Eye (tissue), 1 donor: ENCODE measurements at regions not wholly inside any gene's neighbourhood (a gene's known extent, or its start where the extent isn't known, plus 50 kb on each side); places are given as distances from the start of the nearest gene placed in this dataset.
A peak's percentile ranks its signal among the peaks of the same experiment; 100 is the strongest.

ENCODE experiments used
- DNase-seq: peaks from one replicate; pipeline ENCODE4 v3.0.0-alpha.2; 2015

DNA sequence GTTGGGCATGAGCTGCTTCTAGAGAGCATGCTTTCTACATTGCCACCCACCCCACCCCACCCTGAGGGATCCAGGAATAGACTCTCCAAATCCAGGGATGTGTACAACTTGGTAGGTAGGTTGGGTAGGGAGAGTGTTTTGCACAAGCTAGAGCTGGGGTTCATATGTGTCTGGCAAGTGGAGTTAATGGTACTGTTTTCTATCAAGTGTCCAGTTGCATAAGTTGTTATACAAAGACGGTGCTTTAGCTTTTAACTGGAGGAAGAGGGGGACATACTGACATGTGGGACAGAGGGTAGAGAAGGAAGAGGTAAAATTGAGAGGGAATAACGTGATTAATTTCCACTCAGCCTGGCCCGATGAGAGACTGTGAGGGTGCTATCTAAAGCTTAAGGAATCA lies 51.0 kb upstream of the TNC start:
- DNase-seq = no peak

DNA sequence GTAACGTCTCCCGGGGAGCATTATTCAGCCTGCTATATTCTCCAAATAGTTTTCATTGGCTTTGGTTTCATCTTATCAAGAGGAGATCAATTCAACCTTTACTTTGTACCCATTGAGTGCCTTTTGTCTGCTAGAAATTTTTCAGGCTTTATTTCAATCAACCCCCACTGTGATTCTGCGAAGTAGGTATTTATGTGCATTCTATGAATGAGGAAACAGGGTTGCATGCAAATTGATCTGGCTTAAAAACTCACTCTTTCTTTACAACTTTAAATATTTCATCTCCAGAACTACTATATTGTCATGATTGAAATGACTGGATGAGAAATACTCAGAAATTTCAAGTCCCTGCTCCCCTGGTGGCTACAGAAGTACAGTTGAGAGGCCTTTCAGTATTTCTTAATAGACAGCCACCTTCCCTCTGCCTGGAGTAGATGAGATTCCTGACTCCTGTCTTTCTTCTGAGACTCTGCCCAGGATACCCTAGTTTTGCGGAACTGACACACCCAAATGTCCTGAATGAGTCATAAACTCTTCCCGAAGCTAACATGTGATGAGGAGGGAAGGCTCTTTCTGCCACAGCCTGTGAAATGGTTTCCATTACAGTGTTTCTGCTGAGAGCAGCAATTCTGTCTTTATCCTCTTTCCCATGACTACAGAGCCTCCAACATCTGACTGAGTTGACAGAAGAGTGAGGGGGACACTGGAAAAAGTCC lies 52.6 kb upstream of the TNC start:
- no peak for DNase-seq

DNA sequence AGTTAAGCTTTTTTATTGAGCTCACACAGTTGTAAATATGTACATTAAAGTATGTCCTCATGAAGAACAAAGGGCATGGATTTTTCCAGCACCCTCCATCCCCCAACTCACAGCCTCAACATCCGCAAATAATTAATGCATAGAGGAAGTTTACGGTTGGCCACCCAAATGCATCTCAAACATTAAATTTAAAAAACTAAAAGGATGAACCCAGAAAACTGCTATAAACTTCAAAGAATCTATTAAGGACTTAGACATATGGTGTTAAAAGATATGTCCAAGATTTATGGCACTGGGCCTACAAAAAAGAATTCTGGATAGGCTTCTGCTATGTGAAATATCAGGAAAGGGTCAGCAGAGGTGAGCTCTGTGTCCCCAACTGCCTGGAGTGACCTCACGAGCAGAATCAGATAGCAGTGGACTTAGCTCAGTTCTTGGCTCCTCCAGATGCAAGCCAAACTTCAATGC lies 54.0 kb upstream of the TNC start:
- DNase-seq = no peak

DNA sequence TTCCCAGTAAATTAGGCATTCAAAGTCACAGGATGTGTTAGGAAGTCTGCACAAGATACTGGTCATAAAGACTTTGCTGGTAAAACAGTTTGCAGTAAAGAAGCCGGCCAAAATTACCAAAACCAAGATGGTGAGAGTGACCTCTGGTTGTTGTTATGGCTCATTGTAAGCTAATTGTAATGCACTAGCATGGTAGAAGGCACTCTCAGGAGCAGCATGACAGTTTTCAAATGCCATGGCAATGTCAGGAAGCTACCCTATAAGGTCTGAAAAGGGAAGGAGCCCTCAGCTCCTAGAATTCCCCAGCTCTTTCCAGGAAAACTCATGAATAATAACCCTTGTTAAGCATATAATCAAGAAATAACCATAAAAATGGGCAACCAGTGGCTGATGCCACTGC lies 64.3 kb upstream of the TNC start:
- no peak for DNase-seq

DNA sequence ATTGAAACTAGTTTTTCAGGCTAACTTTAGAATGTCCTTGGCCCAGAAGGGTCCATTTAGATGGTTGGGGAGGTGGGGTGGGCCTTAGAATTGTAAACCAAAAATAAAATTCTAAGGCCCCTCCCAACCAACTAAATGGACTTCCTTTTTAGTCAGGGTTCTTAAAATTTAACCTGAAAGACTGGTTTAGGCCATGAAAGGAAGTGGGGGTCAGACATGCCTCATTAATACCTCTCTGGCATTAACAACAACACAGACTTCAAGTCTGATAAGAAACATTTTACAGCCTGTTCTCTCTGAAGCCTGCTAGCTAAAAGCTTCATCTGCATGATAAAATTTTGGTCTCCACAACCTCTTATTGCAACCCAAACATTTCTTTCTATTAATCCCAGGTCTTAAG lies 65.5 kb upstream of the TNC start:
- no peak for DNase-seq

DNA sequence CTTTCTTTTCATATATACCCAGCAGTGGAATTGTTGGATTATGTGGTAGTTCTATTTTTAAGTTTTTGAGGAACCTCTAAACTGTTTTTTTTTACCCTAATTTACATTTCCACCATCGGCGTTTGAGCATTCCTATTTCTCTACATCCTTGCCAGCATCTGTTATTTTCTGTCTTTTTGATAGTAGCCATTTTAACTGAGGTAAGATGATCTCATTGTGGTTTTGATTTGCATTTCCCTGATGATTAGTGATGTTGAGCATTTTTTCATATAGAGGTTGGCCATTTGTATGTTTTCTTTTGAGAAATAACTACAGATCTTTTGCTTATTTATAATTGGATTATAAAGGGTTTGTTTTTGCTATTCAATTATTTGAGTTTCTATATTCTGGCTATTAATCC lies 71.7 kb upstream of the TNC start:
- no peak for DNase-seq

DNA sequence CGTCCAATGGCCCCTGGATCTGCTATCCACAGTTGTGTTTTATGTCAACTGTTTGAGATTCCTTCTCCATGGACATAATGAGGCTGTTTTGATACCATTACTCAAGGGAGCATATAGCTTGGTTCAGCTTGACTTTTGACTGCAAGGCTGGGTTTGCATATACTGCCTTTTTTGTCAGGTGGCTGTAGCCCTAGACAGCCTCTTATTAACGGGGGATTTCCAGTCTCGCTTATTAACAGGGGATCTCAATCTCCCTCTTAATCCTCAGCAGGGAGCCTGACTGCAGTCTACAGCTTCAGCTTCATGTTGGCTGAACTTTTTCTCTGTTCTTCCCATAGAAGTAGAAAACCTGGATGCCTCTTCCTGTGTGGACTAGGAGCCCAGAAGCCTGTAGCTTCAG lies 73.7 kb upstream of the TNC start:
- DNase-seq = no peak

DNA sequence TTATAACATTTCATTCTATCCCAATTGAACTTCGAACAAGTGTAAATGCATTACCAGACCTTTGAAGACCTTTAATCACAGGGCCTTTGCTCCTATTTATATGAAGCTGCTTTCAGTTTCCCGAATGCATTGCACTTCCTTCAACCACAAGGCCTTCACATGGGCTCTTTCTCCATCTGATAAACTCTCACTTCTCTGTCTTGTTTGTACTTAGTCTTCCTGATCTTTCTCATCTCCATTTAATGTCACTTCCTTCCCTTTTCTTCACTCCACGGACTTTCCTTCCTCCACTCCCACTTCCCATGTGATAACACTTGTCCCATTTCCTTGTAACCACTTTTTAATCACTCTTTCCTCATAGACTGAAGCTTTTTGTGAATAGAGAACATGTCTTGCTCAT lies 74.3 kb upstream of the TNC start:
- no peak for DNase-seq

DNA sequence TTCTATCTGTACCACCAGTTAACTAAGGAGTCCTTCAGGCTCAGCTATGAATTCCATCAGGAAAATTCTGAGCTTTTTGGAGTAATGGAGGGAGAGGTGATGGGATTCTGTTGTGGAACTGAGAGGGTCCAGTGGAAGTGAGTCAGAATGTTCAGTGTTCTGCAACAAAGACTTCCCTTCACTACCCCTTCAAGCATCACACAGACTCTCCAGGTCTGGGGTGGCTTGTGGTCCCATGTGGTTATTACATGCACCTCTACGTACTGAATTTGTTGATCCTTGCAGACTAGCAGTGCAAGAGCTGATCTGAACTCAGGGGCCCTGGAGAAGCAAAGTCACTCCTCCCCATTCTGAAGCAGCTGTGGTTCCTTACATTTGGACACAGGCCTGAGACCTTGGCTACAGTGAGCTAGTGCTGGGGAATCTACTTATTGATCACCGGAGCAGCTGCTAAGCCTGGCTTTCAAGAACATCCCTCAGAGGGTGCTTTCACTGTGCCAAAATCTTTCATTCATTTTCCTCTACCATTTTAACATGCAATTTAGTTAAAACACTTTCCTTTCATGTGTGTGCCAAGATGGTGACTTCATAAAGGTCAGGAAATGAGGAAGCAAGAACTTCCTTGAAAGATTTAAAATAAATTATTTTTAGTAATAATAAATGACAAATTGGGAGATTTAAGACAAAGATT lies 75.0 kb upstream of the TNC start:
- no peak for DNase-seq

DNA sequence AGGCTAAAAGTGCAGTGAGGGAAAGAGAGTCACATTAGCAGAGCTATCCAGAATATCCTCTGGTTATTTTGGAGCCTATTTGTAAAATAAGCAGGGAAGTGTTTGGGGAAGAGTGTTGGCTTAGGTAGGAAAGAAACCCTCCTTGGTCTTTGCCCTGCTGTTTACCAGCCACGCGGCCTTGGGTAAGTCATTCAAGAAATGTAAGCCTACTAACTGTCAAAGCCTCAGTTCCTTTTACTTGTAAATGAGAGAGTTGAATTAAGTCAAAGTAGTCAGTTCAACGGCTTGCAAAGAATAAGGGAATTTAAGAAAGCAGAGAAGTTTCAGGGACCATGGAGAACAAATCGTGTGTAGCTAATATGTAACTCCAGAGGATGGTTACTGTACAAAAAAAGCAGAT lies 75.8 kb upstream of the TNC start:
- DNase-seq = no peak

DNA sequence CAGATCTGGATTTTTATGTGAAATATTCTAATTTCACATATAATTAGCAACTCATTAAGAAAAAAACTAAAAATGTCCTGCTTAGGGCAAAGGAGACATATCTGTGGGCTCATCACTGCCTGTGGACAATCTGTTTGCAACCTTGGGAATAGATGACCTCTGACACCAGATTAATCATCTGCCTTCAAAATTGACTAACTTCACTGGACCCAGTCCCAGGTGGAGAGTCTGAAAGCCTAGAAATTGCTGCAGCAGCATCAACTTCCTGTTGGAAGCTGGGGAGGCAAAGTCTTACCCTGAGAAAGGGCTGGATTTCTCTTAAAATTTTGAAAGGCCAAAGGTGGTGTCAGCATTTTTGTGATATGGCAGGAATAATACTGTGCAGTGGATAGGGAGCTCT lies 76.3 kb upstream of the TNC start:
- DNase-seq = no peak

DNA sequence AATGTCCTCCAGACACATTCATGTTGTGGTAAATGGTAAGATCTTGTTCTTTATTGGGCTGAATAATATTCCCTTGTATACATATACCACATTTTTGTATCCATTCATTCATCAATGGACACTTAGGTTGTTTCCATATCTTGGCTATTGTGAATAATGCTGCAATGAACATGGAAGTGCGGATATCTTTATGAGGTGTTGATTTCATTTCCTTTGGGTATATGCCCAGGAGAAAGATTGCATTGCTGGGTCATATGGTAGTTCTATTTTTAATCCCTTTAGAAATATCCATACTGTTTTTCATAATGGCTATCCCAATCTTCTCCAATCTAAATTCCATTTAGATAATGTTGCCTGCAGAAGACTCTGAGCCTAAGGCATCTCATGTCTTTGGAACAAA lies 78.0 kb upstream of the TNC start:
- DNase-seq = no peak

DNA sequence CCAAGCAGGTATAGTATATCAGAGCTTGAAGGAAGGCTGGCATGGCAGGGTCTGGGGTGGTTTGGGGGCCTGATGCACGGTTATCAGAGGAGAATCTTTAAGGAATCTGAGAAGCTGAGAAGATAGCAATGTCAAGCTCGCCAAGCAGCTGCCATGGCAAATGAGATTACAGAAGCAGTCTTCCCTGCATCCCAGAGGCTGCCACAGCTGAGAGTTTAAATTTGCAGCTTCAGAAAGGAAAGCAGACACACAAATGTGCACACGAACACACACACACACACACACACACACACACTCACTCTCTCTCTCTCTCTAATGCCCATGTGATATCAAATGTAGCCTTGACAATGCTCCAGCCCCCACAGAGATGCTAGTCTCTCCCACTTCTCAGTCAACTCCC lies 79.0 kb upstream of the TNC start:
- peak; percentile 27 for DNase-seq

DNA sequence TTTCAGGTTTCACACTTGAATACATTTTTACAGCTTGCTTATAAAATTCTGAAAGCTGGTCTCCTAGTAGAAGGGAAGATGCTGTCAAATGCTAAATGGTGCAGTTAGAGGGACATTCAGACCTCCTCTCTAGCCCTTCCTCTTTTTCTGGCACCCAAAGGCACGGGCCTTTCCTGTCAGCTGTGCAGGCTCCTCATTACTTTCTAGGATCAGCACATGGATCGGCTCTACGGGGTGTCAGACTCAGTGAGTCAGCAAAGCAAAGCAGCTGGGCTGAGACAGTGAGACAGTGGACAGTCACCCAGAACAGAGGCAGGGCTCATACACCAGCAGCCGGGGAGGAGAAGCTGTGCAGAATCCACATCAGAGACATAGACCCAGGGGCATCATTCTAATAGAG lies 80.0 kb upstream of the TNC start:
- no peak for DNase-seq

DNA sequence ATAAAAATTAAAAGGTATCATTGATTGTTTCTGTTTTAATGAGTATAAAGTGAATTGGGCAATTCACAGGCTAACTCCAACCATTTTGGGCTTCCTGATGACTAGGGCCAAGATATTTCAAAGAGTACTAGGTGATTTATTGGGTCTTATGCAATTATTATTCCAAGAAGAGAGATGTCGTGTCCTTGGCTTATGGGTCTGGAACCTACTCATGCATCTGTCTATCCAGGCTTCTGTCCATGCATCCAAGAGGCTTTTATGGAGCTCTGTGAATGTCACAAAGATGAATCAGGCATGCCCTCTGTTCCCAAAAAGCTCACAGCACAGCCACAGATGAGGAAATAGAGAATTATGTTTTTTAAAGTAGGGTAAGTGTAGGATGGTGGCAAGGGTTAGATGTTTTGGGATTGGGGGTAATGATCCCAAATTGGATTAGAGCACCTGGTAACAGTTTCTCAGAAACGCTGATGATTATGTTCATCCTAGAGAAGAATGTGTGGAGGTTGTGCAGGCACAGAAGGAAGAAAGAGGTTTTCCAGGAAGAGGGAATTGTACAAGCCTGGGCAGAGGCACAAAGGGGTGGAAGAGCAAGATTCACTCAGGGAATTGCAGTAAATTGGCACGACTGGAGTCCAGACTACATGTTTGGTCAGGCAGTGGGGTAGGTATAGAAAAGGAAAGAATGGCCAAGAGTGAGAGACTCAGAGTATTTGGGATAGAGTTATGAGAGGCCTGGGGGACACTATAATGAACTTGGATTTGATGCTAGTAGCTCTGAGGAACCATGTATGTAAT lies 83.0 kb upstream of the TNC start:
- DNase-seq = no peak

DNA sequence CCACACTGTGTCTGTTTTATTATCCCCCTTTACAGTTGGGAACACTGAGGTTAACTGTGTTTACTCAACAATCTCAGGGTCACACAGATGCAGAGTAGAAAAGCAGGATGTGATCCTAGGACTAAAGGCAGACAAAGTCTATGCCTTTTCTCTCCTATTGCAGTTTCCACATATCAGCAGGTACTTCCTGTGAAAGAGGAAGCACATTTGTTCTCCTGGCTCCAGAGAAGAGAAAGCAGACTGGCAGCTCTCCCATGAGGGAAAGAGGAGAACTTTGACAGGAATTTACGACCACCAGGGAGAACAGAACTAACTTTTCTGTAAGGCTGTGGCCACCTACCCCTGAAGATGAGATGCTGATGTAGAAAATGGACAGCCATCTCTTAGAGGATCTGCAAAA lies 84.2 kb upstream of the TNC start:
- DNase-seq = no peak

DNA sequence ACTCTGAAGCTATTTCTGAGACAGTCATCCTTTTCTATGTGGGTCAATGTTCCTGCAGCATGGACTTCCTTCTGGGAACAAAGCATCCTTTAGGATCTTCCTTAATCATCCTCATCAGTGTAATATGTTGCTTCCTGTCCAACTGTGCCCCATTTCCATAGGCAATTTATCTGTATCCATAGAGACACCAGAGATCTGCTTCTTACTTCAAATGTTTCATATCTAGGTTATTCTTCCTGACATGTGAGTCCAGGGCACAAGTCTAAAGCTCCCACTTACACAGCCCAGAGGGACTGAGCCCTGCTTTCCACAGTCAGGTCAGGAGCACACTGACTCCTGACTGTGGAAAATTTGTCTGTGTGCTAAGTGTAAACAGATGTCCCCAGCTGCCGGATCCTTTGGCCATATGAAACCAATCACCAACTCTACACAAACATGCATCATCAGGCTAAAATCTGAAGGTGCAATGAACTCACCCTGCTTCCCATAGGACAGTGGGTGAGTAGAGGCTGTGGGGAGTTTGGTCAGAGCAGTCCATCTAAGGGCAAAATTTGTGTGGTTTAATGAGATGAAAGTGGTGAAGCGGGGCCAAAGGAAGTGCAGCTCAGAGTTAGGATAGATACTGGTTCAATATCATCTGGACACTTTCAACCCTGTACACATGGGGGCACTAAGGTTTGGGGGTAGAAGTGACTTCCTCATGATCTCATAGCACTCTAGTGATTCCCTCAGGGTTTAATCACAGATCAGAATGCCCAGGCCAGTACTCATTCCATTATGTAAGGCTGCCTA lies 85.2 kb upstream of the TNC start:
- peak; percentile 59 for DNase-seq

DNA sequence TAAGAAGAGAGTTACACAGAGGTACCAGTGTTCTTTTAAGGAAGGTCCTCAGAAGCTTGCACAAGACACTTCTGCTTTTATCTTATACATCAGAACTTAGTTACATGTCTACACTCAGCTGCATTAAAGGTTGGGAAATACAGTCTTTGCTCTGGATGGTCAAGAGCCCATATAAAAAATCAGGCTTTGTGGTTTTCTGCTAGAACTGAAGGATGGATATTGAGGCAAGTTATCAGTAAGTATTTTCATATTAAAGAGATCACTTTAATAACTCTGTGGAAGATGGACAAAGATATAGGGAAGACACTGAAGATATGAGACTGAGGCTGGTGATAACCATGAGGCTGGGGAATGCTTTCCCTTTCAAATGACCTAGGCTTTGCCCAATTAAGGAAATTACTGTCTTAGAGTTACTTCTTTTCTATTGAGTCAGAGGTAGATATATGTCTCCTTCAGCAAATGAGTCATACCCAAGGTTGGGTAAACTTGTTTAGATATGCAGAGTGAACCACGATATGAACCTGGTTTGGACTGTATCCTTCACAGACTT lies 87.0 kb upstream of the TNC start:
- DNase-seq = no peak

DNA sequence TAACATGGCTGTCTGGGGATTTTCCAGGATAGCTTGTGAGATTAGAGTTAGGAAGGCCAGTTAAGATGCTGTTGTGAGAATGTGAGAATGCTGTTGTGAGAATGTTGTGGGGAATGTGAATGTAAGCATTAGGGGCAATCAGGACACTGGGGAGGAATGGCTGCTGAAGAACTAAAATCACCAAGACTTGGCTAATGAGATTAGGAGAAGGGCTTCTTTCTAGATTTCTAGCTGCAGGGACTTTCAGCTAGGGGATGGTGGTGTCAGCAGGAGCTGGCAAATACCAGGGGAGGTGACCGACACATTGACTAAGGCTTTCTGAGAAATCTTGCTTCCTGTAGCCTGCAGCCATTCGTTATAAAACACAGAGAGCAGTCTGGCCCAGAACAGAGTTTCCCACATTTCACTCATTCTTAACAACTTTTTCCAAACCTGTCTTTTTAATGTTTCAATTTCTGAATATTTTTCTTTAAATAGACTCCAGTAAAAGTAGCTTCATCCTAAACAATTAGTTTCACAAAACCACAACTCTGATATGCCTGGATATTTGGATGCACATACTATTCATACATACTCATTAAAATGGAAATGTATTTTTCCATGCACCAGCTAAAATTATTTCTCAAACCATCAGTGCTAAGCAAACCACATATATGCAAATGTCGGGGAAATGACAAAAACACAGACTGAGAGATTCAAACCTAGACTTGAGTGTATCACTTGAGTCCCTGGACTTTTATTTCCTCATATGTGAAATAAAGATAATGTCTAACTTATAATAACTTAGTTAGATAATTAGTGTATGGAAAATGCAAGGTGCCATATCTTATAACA lies 89.3 kb upstream of the TNC start:
- no peak for DNase-seq

DNA sequence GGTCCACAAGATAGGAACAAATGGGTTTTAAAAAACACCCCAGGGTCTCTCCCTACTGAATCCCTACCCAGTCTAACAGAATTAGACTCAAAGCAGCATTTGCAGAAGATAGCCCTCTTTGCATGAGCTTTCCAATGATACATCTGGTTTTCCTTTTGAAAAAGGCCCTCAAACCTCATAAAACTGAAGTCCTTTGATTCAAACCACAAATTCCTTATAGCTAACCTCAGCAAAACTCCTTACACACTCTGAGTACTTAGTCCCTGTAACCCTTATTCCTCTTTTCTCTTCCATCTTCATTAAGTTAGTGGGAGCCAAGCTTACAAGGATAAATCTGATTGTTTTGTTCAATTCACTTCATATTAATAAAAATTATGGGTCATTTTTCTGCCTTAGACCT lies 90.5 kb upstream of the TNC start:
- DNase-seq = no peak

DNA sequence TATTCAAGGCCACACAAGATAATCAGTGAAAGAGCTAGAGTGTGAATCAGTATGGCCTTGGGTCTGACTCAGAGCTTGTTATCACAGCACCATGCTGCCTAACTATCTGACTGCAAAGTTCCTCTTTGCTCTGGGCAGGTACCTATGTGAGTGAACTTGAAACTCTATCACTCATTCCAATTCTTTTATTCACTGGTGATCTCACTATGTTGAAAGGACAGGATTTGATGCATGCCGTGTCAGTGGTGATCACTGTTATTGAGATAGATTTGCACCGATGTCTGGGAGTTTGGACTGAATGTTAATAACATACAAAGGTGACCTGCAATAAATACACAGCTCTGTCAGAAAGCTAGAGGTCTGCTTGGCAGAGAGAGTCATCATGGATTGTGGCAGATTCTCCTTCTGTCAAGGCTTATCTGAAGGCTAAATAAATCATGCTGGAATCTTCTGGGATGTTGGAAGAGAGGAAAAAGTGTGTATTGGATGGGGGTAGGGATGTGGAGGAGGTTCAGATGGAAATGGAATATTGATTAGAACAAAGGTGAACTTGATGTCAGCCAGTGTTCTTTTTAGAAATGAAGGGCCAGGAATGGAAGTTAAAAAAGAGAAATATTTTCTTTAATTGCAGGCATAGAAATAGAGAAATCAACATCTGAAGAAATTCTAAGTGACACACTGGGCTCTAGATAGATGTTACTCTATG lies 91.8 kb upstream of the TNC start:
- no peak for DNase-seq
